ENCODE measurements at regions not wholly inside any gene's neighbourhood (a gene's known extent, or its start where the extent isn't known, plus 50 kb on each side); places are given as distances from the start of the nearest gene placed in this dataset.

GRCh38 chr20:8073024-8073832 is 53.7 kb upstream of the TMX4 start:
- DNase-seq, result peak; percentile 4 to 24

- DNase-seq, result no peak
These were observed 55.4 kb upstream of the TMX4 start for GRCh38 chr20:8074931-8075330.

- no peak for DNase-seq
These were observed 55.5 kb upstream of the PLCB1 start for GRCh38 chr20:8076306-8077136.

- no peak for DNase-seq
These were observed 55.0 kb upstream of the PLCB1 start for GRCh38 chr20:8077137-8077466.

GRCh38 chr20:8078528-8078914 is 53.5 kb upstream of the PLCB1 start:
- no peak for DNase-seq

GRCh38 chr20:8079976-8080375 is 52.1 kb upstream of the PLCB1 start:
- no peak for DNase-seq

GRCh38 chr20:8082025-8082424 is 50.0 kb upstream of the PLCB1 start:
- no peak for DNase-seq
